Daoy (cell line): ENCODE measurements at regions not wholly inside any gene's neighbourhood (a gene's known extent, or its start where the extent isn't known, plus 50 kb on each side); places are given as distances from the start of the nearest gene placed in this dataset.
"Not testable (repeated sequence)": the region's sequence is repeated elsewhere in the genome, so short reads cannot be mapped to it uniquely, and the experiment has no call there.

ENCODE experiments used
- DNase-seq: peaks from one replicate; pipeline ENCODE4 v3.0.0-alpha.2; 2015; ENCODE audit warnings: low read depth

DNA sequence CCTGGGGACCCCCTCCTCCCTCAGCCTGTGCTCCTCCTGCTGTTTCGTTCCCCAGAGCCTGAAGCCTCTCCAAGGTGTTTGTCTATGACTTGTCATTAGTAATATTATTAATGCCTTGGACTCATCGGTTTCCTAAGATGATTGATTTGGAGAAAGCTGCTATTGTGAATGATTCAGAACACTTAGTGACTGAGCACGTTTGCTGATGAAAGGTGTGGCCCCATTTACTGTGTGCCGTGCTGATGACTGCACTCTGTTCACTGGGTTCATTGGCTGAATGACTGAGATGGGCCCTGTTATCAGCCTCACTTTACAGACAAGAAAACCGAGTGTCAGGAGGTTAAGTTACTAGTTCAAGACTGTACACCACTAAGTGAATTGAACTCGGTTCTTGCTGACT lies 111.4 kb downstream of the SPP2 start:
- no peak for DNase-seq

DNA sequence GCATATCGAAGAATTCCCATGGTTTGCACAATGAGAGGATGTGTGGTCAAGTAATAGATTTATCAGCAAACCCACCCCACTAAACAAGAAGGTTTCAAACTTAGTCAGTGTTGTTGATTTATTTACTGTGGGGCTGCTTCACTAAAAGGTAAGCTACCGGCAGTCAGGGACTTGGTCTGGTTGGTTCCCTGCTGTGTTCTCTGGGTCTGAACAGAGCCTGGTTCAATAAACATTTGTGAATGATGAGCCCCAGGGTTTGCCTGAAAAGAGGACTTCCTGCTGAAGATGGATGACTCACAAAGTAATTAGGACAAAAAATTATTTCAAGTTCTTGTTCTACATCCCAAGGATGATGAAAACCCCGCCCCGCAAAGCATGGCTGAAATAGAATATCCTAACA lies 108.3 kb downstream of the SPP2 start:
- peak; percentile 78 for DNase-seq

DNA sequence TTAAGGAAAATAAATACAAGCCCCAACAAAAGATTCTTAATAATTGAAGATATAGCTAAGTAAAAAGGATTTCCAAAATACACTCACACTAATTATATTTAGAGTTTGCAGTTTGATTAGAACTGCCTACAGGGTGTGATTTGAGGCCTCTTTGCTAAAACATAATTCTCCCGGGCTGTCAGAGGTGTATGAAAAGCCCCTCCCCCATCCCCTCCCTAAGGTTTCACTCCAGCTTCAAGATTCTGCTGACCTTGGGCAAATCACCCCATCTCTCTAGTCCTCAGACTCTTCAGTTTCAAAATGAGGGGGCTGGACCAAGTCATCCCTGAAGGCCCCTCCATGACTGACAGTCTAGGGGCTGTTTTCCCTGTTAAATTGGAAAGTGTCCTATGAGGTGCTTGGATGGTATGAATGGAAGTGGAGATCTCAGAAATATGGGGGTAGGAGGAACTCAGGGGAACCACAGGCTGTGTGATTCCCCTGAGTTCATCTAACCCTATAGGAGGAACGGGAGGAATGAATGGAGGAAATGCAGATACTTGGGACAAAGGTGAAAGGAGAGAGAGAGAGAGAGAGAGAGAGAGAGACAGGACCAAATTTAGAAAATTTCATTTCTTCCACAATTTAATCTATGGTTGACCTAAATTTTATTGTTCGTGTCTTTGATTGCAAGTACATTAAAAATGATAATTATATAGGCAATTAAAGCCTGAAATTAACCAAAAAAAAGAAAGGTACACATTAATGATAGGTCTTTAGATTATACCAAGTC lies 107.5 kb downstream of the SPP2 start:
- DNase-seq, result no peak

DNA sequence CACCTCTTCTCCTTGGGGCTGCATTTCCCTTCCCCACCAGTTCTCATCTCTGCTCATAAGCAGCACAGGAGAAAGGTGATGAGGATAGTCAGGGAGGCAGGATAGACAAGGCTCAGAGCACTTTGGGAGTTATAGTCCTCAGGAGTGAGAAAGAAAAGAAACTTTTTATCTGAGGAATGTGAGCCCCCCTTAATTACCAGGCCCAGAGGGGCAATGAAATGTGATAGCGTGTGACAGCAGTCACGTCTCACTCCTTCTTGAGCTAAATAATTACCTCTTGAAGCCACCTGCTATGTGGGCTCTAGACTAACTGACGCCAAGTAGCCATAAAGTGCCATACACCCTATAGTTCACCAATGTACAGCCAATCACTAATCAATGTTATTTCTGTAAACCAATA lies 105.8 kb downstream of the SPP2 start:
- no peak for DNase-seq

DNA sequence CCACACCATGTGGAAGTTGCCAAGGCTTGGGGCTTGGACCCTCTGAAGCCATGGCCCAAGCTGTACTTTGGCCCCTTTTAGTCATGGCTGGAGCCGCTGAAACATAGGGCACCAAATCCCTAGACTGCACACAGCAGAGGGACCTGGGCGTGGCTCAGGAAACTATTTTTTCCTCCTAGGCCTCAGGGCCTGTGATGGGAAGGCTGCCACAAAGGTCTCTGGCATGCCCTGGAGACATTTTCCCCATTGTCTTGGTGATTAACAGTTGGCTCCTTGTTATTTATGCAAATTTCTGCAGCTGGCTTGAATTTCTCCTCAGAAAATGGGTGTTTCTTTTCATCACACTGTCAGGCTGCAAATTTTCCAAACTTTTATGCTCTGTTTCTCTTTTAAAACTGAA lies 102.3 kb downstream of the SPP2 start:
- DNase-seq, result not testable (repeated sequence)

DNA sequence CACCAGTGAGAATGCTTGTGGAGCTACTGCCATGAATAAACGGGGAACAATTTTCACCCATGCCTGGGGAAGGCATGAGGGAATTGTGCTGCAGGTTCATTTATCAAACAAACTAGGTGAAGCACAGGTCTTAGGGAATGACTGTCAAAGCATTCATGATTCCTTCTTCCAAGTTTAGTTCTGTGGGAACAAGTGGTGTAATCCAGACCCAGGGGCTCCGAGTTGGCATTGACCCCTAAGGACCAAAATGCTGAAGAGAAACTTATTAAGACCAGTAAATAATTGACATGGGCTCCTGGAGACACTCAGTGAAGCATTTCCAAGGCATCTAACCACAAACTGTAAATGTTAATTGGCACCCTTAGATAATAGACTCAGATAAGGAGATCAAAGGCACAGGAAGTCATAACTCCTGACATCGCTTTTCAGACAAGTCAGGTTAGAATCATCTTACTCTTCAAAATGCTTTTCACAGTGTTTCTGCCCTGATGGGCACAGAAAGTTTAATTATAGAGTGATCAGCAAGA lies 96.9 kb downstream of the SPP2 start:
- DNase-seq, result peak; percentile 49

DNA sequence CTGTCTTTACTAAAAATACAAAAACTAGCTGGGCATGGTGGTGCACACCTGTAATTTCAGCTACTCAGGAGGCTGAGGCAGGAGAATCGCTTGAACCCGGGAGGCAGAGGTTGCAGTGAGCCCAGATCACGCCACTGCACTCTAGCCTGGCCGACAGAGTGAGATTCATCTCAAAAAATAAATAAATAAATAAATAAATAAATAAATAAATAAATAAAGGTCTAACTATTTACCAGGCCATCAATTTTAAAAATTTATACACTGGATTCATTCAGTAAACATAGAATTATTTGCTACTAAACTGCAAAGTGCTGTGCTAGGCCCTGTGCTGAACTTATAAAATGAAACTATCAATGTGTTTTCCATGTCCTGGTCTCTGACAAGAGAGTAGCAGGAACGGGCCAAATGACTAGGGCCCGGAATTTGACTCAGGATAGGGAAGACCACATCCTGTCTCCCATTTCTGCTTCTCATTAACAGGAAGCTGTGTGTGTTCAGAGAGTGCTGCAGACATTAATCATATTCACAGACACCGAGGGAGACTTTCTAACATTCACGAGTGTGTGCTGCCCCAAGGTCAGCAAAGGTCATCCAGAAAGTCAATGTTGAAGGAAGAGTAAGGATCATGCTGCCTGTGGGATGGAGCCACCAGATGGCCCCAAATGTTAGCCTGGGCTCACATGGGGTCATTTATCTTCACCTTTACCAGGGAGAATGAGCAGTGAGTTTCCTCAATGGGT lies 95.8 kb downstream of the SPP2 start:
- DNase-seq, result peak; percentile 90

DNA sequence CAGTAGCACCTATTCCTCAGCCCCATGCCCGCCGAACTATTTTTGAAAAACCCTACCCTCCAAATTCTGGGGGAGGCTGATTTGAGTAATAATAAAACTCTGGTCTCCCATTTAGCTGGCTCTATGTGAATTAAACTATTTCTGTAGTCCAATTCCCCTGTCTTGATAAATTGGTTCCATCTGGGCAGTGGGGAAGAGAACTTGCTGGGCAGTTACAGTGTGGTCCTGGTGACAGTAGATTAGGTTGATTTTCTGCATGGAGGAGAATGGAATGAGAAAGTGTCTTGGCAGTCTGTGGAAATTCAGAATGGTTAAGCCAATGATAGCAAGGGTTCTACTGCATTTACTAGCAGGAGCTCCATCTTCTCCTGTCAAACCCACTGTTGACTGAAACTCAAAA lies 95.0 kb downstream of the SPP2 start:
- DNase-seq, result no peak

DNA sequence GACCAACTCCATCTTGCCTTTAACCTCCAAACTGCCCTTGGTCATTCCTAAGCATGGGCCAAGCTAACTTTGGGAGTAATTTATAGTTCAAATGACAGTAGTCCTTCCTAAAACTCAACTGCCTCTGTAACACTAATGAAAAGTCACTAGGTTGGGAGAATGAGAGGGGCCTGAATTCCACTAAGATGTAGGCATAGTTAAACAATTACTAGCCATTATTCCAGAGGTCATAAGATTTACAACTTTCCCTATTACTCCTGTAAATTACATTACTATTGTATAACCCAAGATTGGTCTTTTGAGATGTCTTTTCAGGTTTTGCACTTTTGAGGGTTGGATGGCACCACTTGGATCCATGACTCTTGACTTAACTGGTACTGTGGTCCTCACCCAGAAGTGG lies 94.6 kb downstream of the SPP2 start:
- no peak for DNase-seq

DNA sequence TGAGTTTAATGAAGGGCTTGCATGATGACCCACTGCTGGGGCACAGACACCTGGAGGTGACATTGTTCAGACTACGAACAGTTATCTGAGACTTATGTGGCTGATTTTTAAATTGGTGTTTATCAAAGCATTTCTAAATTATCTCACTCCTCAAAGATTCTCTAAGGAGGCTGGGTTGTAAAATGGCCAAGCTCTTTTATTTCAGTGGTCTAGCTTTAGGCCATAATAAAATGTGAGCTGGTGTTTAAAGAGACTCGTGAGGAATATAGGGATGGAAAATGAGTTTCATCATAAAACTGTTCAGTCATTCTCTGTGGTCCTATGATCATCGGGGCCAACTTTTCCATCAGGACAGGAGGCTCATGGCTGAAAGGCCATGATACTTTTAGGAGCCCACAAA lies 93.4 kb downstream of the SPP2 start:
- DNase-seq, result no peak

DNA sequence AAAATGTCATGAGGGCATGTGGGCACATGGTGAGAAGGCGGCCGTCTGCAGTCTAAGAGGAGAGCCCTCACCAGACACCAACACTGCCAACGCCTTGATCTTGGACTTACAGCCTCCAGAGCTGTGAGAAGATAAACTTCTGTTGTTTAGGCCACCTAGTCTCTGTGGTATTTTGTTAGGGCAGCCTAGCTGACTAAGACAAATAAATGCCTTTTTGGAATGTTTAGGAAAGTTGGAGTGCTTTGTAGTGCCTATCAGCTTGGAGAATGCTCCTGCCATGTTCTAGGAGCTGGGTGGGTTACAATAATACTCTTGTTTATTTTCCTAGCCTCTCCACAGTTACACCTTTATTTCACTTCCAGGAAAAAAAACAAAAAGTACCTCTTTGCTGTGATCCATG lies 92.0 kb downstream of the SPP2 start:
- DNase-seq, result peak; percentile 31

DNA sequence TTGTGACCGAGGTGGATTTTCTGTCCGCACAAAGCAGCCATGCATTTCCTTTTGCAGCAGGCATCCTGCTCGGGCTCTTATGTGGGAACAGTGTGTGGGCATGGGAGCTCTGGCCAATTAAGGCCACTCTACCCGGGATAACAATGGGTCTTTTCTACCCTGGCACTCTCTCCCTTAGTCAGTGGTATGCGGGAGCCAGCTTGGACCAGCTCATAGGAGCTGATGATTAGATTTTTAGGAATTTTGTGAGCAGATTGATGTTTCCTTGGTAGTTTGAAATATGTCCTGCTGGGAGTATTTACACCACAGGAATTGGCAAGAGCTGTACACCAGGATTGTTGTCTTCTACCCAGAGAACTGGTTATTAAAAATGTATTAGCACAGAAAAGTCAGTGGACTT lies 89.3 kb downstream of the SPP2 start:
- DNase-seq, result no peak

DNA sequence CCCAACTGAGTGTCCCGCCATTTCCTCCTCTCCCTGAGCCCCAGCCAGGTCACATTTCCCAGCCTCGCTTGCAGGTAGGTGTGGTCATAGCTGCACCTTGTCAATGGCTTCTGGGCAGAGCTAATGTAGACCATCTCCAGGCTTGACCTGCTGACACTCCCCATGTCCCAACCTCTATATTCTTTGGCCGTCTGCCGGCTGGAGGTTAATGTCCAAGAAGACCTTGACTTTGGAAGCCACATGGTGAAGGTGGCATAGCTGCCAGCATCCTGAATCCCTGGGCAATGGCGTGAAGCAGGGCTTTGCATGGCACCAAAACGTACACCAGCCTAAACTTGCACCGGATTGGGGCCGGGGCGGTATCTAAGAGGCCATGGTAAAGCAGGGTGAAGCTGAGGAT lies 88.3 kb downstream of the SPP2 start:
- no peak for DNase-seq

DNA sequence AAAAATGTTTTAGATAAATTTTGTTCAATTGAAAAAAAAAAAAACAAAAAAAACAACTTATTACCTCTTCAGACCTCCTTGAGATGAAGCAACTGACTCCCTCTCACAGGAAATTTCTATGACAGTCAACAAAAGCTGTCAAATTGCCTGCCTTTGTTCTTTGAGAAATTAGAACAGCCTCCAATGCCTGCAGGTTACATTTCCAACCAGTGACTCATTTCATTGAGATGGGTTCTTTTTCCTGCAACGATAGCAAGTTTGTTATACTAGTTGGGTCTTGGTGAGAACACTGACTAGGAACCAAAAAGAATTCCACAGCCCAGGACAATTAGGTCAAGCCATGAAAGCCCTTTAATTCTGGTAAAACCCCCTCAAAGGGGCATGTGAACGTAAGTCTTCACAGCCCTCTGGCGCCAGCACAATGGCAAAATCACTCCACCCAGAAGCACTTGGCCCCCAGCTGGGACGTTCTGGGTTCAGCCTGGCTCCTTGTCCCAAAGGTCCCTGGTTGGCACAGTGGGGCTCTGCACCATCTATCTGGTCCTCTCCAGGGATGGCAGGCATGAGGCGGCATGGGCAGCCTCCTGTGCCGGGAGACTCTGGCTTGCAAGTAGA lies 87.0 kb downstream of the SPP2 start:
- peak; percentile 80 for DNase-seq

DNA sequence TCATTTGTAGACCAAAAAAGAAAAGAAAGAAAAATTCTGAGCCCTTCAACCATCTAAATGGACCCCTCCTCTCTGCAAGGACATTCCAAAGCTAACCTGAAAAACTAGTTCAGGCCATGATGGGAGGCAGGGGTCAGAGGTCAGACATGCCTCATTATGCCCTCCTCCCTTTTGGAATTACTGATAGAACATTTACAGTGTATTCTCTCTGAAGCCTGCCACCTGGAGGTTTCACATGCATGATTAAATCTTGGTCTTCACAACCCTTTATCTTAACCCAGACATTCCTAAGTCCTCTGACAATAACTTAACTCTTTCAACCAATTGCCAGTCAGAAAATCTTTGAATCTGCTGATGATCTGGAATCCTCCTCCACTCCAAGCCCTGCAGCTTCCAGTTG lies 86.0 kb downstream of the SPP2 start:
- DNase-seq, result no peak

DNA sequence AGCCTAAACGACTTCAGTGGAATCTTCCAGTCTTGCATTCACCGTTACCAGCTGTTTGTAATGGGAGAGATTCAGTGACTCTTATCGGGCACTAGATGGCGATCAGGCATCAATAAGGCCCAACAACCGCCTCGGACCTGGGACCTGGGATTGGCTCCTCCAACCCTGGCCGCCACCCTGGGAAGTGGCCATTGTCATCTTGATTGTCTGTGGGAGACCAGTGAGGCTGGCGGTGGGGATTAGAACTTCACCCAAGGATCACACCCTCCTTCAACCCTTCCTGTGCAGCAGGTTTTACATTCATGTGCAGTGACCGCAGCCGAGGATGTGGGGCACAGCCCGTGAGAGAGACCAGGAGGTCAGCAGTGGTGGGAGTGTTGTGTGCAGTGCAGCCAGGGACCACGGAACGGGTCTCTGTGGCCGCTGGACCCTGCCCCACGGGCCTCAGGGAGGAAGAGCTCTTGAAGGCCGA lies 85.3 kb downstream of the SPP2 start:
- DNase-seq, result peak; percentile 95

DNA sequence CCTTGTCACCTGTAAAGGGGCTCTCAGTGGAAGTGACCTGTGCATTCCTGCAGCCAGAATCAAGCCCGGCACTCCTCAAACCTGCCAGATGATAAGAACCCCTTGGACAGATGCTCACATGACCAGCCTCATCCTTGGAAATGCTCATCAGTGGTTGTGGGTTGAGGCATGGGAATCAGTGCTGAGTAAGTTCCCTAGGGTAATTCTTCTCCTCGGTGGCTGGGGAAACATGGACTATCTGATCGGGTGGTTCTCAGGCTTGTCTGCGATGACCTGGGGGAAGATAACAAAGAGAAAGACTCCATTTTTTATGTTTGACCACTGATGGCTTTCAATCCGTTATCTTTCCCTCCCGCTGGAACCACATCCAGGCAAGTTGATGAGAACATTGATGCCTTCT lies 84.0 kb downstream of the SPP2 start:
- DNase-seq, result peak; percentile 28

DNA sequence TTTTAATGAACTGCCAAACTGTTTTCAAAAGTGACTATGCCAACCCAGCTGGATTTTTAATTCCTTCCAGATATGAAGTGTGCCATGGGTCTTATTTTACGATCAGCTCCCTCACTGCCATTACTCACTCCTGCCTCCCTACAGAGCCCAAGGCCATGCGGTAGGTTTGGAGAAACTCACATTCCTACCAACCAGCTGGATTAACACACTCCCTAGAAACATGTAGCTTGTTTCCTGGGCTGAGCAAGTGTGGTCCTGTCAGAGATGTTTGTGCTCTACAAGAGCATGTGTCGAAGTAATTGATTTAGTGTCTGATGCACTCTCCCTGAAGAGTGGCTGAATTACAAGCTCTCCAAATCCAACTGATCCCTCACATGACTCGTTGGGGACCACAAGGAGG lies 82.5 kb downstream of the SPP2 start:
- DNase-seq, result peak; percentile 89

DNA sequence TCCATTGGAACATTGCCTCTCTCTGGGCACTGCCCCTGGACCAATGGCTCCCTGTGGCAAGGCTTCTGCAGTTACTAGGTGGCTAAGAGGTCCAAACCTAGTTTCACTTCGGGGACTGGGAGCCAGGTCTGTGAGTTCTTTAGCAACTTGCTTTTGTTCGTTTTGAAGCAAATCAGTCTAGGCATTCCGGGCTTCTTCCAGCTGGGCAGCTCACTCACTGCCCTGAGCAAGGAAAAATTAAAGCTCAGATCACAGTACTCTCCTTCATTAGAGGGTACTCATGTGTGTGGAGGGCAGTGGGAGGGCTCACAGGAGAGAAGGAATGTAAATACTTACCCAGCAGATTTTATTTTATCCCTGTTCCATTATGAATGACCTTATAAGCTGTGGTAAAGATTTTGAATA lies 80.3 kb downstream of the SPP2 start:
- DNase-seq, result no peak

DNA sequence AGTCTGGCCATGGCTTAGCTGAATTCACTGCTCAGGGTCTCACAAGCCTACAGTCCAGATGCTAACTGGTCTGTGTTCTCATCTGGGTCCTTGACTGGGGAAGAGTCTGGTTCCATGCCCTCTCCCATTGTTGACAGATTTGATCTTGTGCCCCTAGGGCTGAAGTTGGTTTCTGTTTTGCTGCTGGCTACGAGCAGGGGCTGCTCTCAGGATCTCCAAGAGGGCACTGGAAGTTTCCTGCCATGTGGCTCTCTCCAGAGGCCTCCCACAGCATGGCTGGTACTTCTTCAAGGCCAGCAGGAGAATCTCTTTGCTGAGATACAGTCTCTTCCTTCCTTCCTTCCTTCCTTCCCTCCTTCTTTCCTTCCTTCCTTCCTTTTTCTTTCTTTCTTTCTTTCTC lies 78.1 kb downstream of the SPP2 start:
- DNase-seq, result no peak
